COR-L47 (cell line): ENCODE measurements at regions not wholly inside any gene's neighbourhood (a gene's known extent, or its start where the extent isn't known, plus 50 kb on each side); places are given as distances from the start of the nearest gene placed in this dataset.
"Not testable (repeated sequence)": the region's sequence is repeated elsewhere in the genome, so short reads cannot be mapped to it uniquely, and the experiment has no call there.

Source experiments
- DNase-seq: peaks from one replicate; lab custom pipeline; 2025; lab: John Stamatoyannopoulos, UW

DNA sequence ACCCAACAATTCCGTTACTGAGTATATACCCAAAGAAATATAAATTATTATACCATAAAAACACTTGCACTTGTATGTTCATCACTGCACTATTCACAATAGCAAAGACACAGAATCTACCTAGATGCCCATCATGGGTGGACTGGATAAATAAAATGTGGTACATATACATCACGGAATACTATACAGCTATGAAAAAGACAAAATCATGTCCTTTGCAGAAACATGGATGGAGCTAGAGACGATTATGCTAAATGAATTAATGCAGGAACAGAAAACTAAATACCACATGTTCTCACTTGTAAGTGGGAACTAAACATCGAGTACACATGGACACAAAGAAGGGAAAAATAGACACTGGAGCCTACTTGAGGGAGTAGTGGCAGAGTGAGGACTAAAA is 185.3 kb downstream of the PYDC2 start:
- no peak for DNase-seq

DNA sequence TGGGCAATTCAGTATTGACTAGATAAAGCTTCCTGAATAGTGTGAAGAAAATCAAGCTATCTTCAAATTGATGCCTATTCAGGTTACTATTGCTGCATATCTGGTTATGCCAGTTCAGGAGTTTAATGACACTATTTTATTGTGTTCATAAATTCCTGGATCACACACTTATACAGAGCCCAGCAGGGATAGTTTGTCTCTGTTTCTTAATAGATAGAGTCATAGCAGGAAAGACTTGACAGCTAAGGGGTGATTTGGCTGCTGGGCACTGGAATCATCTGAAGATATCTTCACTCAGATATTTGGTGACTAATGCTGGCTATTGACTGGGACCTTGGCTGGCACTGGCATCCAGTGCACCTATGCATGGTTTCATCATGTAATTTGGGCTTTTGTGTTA is 187.8 kb downstream of the PYDC2 start:
- DNase-seq = no peak

DNA sequence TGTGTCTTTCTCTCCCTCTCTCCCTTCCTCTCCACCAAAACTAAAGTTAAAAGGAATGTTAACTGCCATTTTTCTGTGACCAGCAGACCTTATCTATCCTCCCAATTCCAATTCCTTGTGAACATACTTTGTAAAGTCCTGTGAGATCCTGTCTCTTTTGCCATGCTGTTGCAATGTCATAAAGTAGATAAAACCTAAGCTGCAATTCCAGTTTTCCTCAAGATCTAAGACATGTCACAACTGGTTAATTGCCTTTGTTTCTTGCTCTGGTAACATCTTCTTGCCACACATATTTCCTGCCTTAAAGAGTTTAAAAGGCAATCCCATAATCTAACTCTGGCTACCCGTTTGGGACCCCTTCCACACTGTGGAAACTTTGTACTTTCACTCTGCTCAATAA is 188.7 kb downstream of the PYDC2 start:
- DNase-seq = no peak

- not testable (repeated sequence) for DNase-seq
Measured at GRCh38 chr3:191658781-191659419, 197.9 kb downstream of the PYDC2 start.

GRCh38 chr3:191662150-191662549 is 201.2 kb downstream of the PYDC2 start:
- DNase-seq = not testable (repeated sequence)

- no peak for DNase-seq
Measured at GRCh38 chr3:191680989-191681597, 220.1 kb downstream of the PYDC2 start.

DNA sequence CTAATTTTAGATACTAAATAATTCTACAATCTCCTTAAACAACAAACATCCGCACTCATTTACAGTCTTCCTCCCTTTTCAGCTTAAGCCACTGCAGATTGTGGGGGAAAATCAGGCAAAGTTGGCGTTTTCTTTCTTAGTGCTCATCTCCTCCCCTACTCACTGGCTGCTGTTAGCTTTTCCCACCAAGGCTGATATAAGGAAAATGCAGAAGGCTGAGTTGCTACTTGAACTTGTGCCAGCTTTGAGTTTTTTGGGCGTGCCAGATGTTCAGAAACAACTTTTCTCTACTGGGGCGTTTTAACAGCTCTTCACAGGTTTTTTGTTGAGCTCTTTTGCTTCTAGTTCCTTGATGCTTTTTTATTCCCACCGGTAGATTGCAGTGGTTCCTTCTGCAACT is 222.0 kb downstream of the PYDC2 start:
- no peak for DNase-seq

- DNase-seq = no peak
Measured at GRCh38 chr3:191686626-191687025, 225.7 kb downstream of the PYDC2 start.

DNA sequence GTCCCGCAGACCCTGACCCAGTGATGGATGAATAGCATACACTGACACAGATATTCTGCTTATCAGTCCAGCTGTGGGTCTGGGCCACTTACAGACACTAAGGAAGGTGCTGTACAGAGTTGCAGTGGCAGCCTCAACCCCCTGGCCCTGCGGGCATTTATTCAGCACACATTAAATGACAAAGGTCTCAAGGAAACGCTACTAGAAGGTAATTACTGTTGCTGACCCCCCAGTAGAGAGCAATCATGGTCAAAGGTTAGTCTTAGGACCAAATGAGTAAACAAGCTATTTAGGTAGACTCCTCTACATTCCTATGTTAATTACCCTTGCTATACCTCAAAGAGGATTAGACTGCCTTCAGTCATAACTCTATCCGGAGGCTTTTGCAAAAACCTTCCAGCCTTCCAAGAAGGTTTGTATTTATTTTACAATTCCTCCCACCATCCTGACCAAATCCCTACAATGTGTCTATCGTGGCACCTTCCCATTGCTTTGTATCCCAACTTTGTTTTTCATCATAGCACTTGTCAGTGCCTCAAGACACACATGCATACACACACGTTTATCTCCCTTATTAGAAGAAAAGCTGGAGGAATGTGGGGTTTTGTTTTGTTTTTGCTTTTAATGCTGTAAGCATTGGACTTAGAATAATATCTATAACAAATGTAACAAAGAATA is 227.9 kb downstream of the PYDC2 start:
- DNase-seq = no peak

GRCh38 chr3:191691184-191691583 is 230.2 kb downstream of the PYDC2 start:
- not testable (repeated sequence) for DNase-seq

- DNase-seq = no peak
Measured at GRCh38 chr3:191695131-191695814, 234.3 kb downstream of the PYDC2 start.

GRCh38 chr3:191695815-191696153 is 234.8 kb downstream of the PYDC2 start:
- no peak for DNase-seq

DNA sequence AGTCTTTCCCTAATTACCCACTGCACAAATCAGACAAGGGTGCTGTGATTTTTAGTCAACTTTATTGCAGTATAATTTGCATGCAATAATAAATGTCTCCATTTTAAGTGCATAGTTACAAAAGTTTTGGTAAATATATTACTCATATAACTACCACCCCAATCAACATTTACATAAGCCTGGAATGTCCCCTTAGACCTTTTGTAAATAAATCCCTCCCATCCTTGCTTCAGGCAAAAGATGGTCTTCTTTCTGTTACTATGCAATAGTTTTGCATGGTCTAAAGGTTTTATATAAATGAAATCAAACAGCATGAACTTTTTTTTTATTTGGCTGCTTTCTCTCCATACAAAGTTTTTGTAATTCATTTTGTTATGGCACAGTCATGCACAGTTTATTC is 235.4 kb downstream of the PYDC2 start:
- DNase-seq = no peak

DNA sequence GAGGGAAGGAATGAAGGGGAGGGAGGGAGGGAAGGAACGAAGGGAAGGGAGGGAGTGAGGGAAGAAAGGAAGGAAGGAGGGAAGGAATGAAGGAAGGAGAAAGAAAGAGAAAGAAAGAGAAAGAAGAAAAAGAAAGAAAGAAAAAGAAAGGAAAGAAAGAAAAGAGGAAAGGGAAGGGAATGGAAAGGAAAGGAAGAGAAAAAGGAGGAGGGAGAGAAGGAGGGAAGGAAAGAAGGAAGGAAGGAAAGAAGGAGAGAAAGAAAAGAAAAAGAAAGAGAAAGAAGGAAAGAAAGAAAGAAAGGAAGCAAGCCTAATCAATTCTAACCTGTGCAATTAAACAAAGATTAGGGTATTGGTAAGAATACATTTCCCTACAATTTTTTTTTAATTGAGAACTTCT is 238.6 kb downstream of the PYDC2 start:
- no peak for DNase-seq

DNA sequence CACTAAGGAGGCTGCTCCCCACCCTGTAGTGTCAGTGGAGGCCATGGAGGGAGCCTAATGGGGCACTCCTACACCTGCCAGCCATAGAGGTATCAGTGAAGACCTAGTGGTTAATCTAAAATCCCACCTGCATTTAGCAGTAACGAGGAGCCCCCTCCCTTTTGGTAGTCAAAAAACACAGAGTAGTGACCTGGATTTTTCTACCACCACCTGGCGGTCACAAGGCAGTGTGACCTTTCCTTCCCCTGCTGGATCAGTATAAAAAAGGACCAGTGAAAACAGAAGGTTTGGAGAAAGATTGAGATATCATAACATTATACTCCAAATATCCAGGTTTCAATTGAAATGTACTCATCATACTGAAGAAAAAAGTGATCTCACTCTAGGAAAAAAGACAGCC is 241.2 kb downstream of the PYDC2 start:
- no peak for DNase-seq

DNA sequence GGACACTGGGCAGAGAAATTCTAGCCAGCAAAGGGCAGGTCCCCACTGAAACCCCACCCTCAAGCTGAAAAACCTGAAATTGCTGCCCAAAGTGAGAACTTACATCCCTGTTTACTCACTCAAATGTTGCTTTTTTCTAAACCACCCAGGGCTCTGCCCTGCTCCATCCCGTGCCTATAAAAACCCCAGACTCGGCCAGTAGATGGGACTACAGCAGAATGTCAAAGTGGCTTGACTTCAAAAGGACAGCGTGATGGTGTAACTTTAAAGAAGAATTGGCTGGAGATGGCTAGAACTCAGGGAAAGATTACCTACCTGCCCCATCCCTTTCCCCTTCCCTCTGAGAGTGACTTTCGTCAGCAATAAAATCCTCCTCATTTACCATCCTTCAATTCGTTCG is 246.9 kb downstream of the PYDC2 start:
- DNase-seq = no peak

DNA sequence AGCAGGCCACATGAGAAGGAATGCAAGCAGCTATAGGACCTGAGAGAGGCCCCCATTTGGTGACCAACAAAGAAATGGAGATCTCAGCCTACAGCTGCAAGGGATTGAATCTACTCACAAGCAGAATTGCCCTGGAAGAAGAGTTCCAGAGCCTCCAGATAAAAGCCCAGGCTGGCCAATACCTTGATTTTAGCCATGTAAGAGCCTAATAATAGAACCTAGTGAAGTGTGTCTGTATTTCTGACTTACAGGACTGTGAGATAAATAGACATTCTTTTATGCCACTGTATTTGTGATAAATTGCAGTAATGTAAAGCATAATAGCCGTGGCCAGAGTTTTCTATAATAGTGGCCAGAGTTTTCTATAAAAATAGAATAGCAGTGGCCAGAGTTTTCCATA is 254.6 kb downstream of the PYDC2 start:
- no peak for DNase-seq

DNA sequence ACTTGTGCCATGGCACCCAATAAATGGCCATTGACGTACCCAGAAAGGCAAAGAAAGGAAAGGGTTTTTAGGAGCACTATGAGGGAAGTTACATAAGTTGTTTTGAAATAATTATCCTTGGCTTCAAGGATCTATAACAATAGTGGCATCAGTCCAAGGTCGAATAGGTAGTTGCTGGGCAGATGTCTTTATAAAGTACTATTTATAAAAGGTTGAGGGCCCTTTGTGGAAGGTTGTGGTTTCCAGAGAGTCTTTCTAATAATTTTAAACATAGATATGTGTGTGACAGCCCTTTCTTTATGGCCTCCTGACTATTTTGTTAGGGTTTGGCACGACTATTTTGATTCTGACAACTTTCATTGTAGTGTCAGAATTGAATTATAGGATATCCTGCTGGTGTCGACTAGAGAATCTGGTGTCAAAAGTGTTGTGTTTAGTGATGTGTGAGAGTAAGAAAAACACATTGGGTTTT is 260.5 kb downstream of the PYDC2 start:
- peak; percentile 11 for DNase-seq

DNA sequence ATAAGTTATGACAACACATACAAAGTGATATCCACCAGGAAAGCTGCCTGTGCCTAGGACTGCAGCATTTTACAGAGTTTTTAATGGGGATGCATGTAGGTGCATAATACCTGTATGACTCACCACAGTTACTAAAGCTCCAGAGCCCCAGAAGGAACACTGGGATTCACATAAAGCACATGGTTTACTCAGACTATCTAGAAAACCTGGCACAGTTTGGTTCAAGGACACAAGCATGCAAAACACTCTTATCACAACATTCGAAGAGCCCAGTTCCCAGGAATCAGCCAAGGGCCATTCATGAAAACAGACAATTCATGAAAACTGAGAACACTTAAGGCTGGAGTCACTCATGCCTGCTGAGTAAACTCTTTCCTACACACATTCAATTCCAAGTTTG is 261.0 kb downstream of the PYDC2 start:
- no peak for DNase-seq

DNA sequence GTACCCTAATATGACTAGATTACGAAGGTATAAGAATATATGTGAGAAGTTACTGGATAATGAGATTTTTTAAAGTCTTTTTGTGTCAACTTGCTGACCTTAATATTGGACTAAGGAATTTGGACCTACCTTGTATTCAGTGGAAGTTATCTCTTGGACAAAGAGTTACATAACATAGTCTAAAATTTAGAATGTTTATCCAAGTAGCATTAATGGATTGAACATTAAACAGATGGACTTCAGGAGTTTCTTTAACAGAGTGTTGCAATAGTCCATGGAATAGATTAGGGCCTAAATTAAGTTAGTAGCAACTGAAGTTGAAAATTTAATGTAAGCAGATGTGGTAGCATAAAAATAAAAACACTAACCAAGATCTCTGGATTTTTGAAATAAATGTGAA is 266.4 kb downstream of the PYDC2 start:
- no peak for DNase-seq

- no peak for DNase-seq
Measured at GRCh38 chr3:191728186-191728585, 267.2 kb downstream of the PYDC2 start.

DNA sequence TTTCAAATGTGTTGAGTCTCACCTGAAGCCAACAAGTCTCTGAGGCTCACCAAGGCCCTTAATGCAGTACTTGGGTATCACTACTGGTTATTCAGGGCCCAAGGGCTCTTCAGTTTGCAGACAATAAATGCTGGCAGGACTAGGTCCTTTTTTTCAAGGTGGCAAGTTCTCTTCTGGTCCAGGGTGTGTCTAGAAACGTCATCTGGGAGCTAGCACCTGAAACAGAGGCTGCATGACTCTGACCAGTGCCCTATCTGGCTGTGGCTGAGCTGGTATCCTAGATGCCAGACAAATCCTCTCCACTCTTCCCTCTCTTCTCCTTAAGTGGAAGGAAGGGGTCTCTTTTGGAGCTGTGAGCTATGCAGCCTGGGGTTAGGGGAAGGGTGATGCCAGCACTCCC is 276.8 kb downstream of the PYDC2 start:
- DNase-seq = no peak

- no peak for DNase-seq
Measured at GRCh38 chr3:191740712-191741111, 279.7 kb downstream of the PYDC2 start.
